ENCODE measurements at regions not wholly inside any gene's neighbourhood (a gene's known extent, or its start where the extent isn't known, plus 50 kb on each side); places are given as distances from the start of the nearest gene placed in this dataset.

DNA sequence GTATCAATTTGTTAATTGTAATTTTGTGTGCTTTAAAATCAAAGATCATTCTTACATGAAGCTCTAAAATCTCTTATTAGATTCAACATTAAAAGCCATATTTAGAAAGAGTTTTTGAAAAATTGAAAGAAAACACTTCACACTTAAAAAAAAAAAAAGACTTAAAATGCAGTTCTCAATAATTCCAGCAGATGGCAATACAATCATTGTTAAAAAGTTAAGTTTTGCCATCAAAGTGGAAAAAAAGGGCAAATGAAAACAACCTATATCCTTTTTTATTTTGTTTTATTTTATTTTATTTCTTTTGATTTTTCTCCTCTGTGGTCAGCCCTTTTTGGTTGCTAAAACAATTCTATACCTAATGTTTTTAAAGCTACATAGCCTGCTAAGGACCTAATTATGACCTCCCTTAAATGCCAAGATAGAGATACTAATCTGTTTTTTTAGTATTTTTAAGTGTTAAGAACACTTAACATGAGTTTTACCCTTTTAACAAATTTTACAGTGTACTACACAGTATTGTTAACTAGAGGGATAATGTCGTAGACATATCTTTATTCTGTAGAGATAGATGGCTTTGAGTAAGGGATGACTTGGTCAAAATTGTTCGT lies 154.2 kb upstream of the DAB2 start:
- H3K9me3 ChIP-seq (ENCODE audit: control insufficient read depth, low read depth, low read length), result no peaks in the 10 kb centered on the region
- H3K9ac ChIP-seq (ENCODE audit: low read length), result no peak overlapping the region

GRCh38 chr5:39577529-39577928 lies 152.7 kb upstream of the DAB2 start:
- no peak overlapping the region for H3K27ac ChIP-seq (ENCODE audit: low read length)
- no peaks in the 10 kb centered on the region for H3K9me3 ChIP-seq (ENCODE audit: control insufficient read depth, low read depth, low read length)
- no peaks in the 10 kb centered on the region for H3K36me3 ChIP-seq (ENCODE audit: control insufficient read depth, low read depth, low read length)
- no peaks in the 10 kb centered on the region for H3K27me3 ChIP-seq (ENCODE audit: control insufficient read depth, insufficient read depth, low read length)
- H3K4me1 ChIP-seq (ENCODE audit: control insufficient read depth, low read depth, low read length), result no peaks in the 10 kb centered on the region
- no peak overlapping the region for H3K4me3 ChIP-seq (ENCODE audit: low read length)
- no peak overlapping the region for H3K9ac ChIP-seq (ENCODE audit: low read length)

More for the DNA sequence above, 154.2 kb upstream of the DAB2 start:
- H3K27ac ChIP-seq (ENCODE audit: low read length), result no peak overlapping the region
- no peaks in the 10 kb centered on the region for H3K27me3 ChIP-seq (ENCODE audit: control insufficient read depth, insufficient read depth, low read length)
- no peaks in the 10 kb centered on the region for H3K4me1 ChIP-seq (ENCODE audit: control insufficient read depth, low read depth, low read length)
- H3K36me3 ChIP-seq (ENCODE audit: control insufficient read depth, low read depth, low read length), result no peaks in the 10 kb centered on the region
- H3K4me3 ChIP-seq (ENCODE audit: low read length), result no peak overlapping the region

DNA sequence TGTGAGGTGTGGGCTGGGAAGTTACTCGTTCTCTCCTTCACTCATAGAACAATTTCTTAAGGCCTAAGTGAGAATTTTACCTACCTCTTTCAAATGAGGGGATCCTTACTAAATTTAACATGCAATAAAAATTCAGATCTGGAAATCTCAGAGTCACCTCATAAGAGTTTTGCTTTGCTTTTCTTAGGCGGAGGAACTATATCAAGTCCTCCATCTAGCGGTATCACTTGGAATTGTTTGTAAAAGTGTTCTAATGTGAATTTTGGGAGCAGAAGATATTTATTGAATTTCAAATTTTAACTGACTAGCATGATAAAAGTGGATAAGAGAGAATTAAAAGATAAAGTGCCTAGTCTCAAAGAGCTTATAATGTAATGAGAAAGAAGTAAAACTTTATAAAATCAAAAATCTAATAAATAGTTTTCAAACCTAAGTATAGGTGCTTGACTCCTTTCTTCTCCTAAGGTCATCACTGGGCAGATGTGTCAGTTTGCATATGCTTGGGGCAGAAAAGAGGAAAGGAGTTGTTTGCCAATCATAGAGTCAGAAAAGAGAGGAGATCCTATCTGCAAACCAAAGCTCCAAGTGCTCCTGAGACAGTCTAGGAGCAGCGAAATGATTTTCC lies 145.7 kb upstream of the DAB2 start:
- Histone ChIP-seq H3K27ac (ENCODE audit: low read length) (no peak overlapping the region), H3K27me3 (ENCODE audit: control insufficient read depth, insufficient read depth, low read length) (no peaks in the 10 kb centered on the region), H3K4me1 (ENCODE audit: control insufficient read depth, low read depth, low read length) (no peaks in the 10 kb centered on the region), H3K36me3 (ENCODE audit: control insufficient read depth, low read depth, low read length) (no peaks in the 10 kb centered on the region), H3K9me3 (ENCODE audit: control insufficient read depth, low read depth, low read length) (no peaks in the 10 kb centered on the region), H3K4me3 (ENCODE audit: low read length) (no peak overlapping the region), H3K9ac (ENCODE audit: low read length) (no peak overlapping the region)

- Histone ChIP-seq H3K4me3 (ENCODE audit: low read length) (no peak overlapping the region), H3K27me3 (ENCODE audit: control insufficient read depth, insufficient read depth, low read length) (no peaks in the 10 kb centered on the region), H3K36me3 (ENCODE audit: control insufficient read depth, low read depth, low read length) (no peaks in the 10 kb centered on the region), H3K9ac (ENCODE audit: low read length) (no peak overlapping the region), H3K27ac (ENCODE audit: low read length) (no peak overlapping the region), H3K9me3 (ENCODE audit: control insufficient read depth, low read depth, low read length) (no peaks in the 10 kb centered on the region), H3K4me1 (ENCODE audit: control insufficient read depth, low read depth, low read length) (no peaks in the 10 kb centered on the region)
These were observed 145.1 kb upstream of the DAB2 start for GRCh38 chr5:39569857-39570256.

GRCh38 chr5:39566891-39567290 lies 142.1 kb upstream of the DAB2 start:
- H3K9ac ChIP-seq (ENCODE audit: low read length), result no peak overlapping the region
- H3K9me3 ChIP-seq (ENCODE audit: control insufficient read depth, low read depth, low read length), result no peaks in the 10 kb centered on the region
- no peaks in the 10 kb centered on the region for H3K4me1 ChIP-seq (ENCODE audit: control insufficient read depth, low read depth, low read length)
- H3K4me3 ChIP-seq (ENCODE audit: low read length), result no peak overlapping the region
- no peaks in the 10 kb centered on the region for H3K36me3 ChIP-seq (ENCODE audit: control insufficient read depth, low read depth, low read length)
- no peaks in the 10 kb centered on the region for H3K27me3 ChIP-seq (ENCODE audit: control insufficient read depth, insufficient read depth, low read length)
- H3K27ac ChIP-seq (ENCODE audit: low read length), result no peak overlapping the region

DNA sequence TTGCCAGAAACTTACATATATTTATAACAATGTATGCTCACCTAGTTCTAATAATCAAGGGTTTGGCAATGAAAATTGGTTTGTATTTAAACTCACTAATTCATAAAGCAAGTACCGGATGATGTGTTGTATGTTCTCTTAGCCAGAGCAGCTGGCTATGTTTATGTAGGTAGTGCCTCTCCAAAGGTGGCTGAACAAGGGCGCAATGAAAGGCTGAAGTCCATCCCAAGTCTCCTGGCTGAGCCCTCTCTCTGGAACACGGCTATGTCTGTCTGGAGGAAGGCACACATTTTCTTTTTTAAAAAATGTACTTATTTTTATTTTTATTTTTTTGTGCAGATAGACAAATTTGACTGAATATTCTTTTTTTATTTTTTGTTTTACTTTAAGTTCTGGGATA lies 141.2 kb upstream of the DAB2 start:
- Histone ChIP-seq H3K36me3 (ENCODE audit: control insufficient read depth, low read depth, low read length) (no peaks in the 10 kb centered on the region), H3K9me3 (ENCODE audit: control insufficient read depth, low read depth, low read length) (no peaks in the 10 kb centered on the region), H3K27me3 (ENCODE audit: control insufficient read depth, insufficient read depth, low read length) (no peaks in the 10 kb centered on the region), H3K4me3 (ENCODE audit: low read length) (no peak overlapping the region), H3K27ac (ENCODE audit: low read length) (no peak overlapping the region), H3K4me1 (ENCODE audit: control insufficient read depth, low read depth, low read length) (no peaks in the 10 kb centered on the region), H3K9ac (ENCODE audit: low read length) (no peak overlapping the region)

DNA sequence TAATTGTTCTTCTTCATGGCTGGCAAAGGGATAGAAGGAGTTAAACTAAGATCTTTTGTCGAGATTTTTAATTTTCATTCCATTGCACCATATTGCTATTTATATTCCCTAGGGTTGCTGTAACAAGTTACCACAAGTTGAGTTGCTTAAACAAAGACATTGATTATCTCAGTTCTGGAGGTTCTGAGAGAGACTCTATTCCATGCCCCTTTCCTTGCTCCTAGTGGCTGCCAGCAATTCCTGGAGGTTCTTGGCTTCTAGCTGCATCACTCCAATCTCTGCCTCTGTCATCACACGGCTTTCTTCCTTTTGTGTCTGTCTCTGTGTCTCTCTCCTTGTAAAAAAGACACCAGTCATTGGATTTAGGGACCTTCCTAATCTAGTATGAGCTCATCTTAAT lies 136.6 kb upstream of the DAB2 start:
- no peak overlapping the region for H3K27ac ChIP-seq (ENCODE audit: low read length)
- no peaks in the 10 kb centered on the region for H3K4me1 ChIP-seq (ENCODE audit: control insufficient read depth, low read depth, low read length)
- H3K36me3 ChIP-seq (ENCODE audit: control insufficient read depth, low read depth, low read length), result no peaks in the 10 kb centered on the region
- H3K4me3 ChIP-seq (ENCODE audit: low read length), result no peak overlapping the region
- no peaks in the 10 kb centered on the region for H3K27me3 ChIP-seq (ENCODE audit: control insufficient read depth, insufficient read depth, low read length)
- no peak overlapping the region for H3K9ac ChIP-seq (ENCODE audit: low read length)
- H3K9me3 ChIP-seq (ENCODE audit: control insufficient read depth, low read depth, low read length), result no peaks in the 10 kb centered on the region

- Histone ChIP-seq H3K9me3 (ENCODE audit: control insufficient read depth, low read depth, low read length) (no peaks in the 10 kb centered on the region), H3K27me3 (ENCODE audit: control insufficient read depth, insufficient read depth, low read length) (no peaks in the 10 kb centered on the region), H3K9ac (ENCODE audit: low read length) (no peak overlapping the region), H3K4me3 (ENCODE audit: low read length) (no peak overlapping the region), H3K36me3 (ENCODE audit: control insufficient read depth, low read depth, low read length) (no peaks in the 10 kb centered on the region), H3K4me1 (ENCODE audit: control insufficient read depth, low read depth, low read length) (no peaks in the 10 kb centered on the region), H3K27ac (ENCODE audit: low read length) (no peak overlapping the region)
These were observed 135.9 kb upstream of the DAB2 start for GRCh38 chr5:39560726-39561125.

DNA sequence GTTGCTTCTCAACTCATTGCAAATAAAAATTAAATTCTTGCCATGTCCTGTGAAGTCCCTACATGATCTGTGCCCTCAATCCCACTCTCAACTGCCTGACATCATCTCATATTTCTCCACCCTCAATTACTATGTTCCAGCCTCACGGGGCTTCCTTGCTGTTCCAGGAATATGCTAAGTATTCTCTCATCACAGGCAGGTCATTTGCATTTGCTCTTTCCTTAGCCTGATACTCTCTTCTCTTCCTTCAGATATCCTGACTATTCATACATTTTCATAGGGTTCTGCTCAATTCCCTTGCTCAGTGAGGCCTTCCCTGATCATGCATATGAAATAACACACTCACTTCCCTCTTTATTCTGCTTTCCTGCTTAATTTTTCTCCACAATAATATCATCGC lies 135.1 kb upstream of the DAB2 start:
- Histone ChIP-seq H3K9me3 (ENCODE audit: control insufficient read depth, low read depth, low read length) (no peaks in the 10 kb centered on the region), H3K36me3 (ENCODE audit: control insufficient read depth, low read depth, low read length) (no peaks in the 10 kb centered on the region), H3K4me3 (ENCODE audit: low read length) (no peak overlapping the region), H3K9ac (ENCODE audit: low read length) (no peak overlapping the region), H3K4me1 (ENCODE audit: control insufficient read depth, low read depth, low read length) (no peaks in the 10 kb centered on the region), H3K27me3 (ENCODE audit: control insufficient read depth, insufficient read depth, low read length) (no peaks in the 10 kb centered on the region), H3K27ac (ENCODE audit: low read length) (no peak overlapping the region)

DNA sequence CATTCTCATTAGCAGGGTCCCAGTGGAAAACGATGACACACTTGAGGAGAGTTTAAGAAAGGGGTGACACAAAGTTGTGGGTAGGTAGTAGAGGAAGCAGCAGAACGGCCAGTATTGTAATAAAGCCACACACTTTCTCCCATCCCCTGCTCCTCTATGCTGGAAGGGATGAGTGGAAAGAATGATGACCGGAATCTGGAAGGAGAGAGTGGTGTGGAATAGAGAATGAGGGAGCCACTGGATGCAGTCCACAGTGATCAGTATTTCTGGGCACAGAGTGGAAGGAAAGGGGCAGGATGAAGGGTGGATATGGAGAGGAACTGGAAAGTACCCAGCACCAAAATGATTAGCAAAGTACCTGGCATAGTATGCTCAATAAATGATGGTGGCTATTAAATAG lies 133.8 kb upstream of the DAB2 start:
- Histone ChIP-seq H3K4me1 (ENCODE audit: control insufficient read depth, low read depth, low read length) (no peaks in the 10 kb centered on the region), H3K36me3 (ENCODE audit: control insufficient read depth, low read depth, low read length) (no peaks in the 10 kb centered on the region), H3K27ac (ENCODE audit: low read length) (no peak overlapping the region), H3K9ac (ENCODE audit: low read length) (no peak overlapping the region), H3K27me3 (ENCODE audit: control insufficient read depth, insufficient read depth, low read length) (no peaks in the 10 kb centered on the region), H3K9me3 (ENCODE audit: control insufficient read depth, low read depth, low read length) (no peaks in the 10 kb centered on the region), H3K4me3 (ENCODE audit: low read length) (no peak overlapping the region)

GRCh38 chr5:39555788-39556187 lies 131.0 kb upstream of the DAB2 start:
- Histone ChIP-seq H3K9me3 (ENCODE audit: control insufficient read depth, low read depth, low read length) (no peaks in the 10 kb centered on the region), H3K27ac (ENCODE audit: low read length) (no peak overlapping the region), H3K36me3 (ENCODE audit: control insufficient read depth, low read depth, low read length) (no peaks in the 10 kb centered on the region), H3K9ac (ENCODE audit: low read length) (no peak overlapping the region), H3K27me3 (ENCODE audit: control insufficient read depth, insufficient read depth, low read length) (no peaks in the 10 kb centered on the region), H3K4me1 (ENCODE audit: control insufficient read depth, low read depth, low read length) (no peaks in the 10 kb centered on the region), H3K4me3 (ENCODE audit: low read length) (no peak overlapping the region)

DNA sequence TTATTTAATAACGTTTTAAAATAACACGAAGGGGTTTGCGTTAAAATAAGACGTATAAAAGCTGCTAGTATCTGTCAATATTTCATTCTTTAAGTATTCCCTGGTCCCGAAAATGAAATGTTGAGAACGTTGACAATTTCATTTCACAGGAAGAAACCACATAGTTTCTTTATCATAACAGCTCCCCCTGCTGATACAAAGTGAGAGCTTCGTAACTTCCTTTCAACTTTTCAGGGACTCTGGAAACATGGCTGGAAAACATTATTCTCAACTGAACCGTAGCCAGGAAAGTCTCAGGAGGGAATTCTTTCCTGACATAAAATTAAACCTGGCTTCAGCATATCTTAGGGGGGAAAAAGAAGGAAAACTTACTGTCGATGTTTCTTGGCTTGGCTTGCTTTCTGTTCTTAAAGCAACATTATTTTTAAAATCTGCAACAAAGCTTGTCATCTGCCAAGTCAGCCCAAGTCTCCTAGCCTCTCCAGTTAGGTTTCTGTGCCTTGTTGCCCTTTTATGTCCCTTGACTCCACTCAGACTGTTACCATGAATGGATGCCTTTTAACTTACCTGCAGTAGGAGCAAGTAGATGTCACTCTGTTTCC lies 122.9 kb upstream of the DAB2 start:
- no peak overlapping the region for H3K4me3 ChIP-seq (ENCODE audit: low read length)
- H3K36me3 ChIP-seq (ENCODE audit: control insufficient read depth, low read depth, low read length), result no peaks in the 10 kb centered on the region
- H3K9me3 ChIP-seq (ENCODE audit: control insufficient read depth, low read depth, low read length), result no peaks in the 10 kb centered on the region
- no peak overlapping the region for H3K27ac ChIP-seq (ENCODE audit: low read length)
- no peaks in the 10 kb centered on the region for H3K4me1 ChIP-seq (ENCODE audit: control insufficient read depth, low read depth, low read length)
- H3K27me3 ChIP-seq (ENCODE audit: control insufficient read depth, insufficient read depth, low read length), result no peaks in the 10 kb centered on the region
- no peak overlapping the region for H3K9ac ChIP-seq (ENCODE audit: low read length)

Data from iPS-18a (cell line).